ENCODE measurements at regions not wholly inside any gene's neighbourhood (a gene's known extent, or its start where the extent isn't known, plus 50 kb on each side); places are given as distances from the start of the nearest gene placed in this dataset.
A peak's percentile ranks its signal among the peaks of the same experiment; 100 is the strongest.
"Not testable (repeated sequence)": the region's sequence is repeated elsewhere in the genome, so short reads cannot be mapped to it uniquely, and the experiment has no call there.

DNA sequence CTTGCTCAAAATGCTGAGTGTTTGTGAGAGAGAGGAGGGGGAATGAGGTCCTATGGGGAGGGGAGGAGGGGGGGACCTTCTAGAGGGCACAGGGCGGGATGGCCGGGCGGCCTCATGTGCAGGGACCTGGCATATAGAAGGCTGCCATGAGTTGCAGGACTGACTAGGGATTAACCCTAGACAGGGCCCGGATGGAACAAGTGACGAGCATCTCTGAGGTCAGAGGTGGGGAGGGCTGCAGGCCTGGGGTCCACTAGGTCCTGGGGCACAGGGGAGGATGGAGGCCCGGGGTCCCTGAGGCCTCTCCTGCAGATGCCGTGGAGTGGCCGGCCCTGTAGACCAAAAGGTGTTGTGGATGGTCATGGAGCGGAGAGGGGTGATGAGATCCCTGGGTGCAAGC, 104.0 kb upstream of the EIF5 start:
- DNase-seq (ENCODE audit: low spot score in 2 of 2) (no peak), FAIRE-seq (no peak)

DNA sequence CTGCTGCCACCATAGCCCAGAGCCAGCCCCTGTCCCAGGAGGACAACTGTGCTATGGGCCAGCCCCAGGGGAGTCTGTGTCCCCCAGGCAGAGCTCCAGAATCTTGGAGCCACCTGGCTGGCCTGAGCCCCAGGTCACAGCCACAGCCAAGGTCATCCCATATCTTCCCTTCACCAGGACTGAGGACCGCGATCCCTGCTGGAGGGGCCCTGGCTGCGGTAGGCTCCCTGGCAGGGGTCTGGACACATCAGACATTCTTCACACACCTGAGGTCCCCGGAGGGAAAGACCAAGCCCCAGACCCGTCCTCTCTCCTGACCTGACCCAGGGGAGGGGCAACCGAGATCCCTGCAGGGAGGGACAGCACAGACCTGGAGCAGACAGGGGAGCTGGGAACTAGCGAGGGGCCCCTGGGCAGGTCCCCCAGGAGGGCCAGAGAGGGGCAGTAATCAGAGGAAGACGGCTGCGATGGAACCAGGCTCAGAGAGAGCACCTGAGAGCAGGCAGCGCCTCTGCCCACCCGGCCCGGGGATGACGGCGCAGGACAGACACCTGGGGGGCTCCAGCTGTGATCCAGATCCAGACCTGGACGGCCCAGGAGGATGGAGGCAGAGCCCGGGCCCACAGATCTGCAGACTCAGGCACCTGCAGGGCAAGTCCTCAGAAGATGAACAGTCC, 103.2 kb upstream of the EIF5 start:
- DNase-seq (ENCODE audit: low spot score in 2 of 2) (no peak), FAIRE-seq (no peak)

- FAIRE-seq (no peak), DNase-seq (ENCODE audit: low spot score in 2 of 2) (no peak)
These were observed 102.5 kb upstream of the EIF5 start for GRCh38 chr14:103231376-103232019.

DNA sequence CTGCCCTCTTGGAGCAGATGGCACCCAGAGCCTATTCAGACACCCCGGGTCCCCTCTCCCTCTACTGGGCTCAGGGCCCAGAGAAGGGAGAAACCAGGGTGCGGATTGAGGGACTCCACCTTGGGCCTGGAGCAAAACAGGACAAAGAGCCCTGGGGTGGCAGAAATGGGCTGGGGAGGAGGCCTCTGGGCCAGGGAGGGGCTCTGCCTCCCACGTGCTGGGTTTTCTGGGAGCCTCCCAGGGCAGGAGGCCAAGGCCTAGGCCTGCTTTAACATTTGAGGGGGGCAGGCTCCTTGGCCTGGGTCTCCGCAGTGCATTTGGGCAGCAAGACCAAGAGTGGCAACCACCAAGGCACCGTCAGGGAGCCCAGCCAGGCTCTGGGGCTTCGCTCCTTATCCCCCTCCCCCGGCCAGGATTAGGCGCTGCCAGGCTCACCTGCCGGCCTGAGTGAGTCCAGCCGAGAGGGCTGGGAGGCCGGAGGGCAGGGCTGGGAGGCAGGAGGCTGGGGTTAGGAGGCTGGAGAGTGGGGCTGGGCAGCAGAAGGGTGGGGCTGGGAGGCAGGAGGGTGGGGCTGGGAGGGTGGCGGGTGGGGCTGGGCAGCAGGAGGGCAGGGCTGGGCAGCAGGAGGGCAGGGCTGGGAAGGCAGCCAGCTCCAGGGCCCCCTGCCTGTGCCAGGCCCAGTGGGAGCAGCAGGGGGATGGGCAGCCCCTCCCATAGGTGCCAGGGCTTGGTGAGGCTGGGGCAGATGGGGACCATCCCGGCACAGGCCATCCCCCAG, 101.8 kb upstream of the EIF5 start:
- DNase-seq (ENCODE audit: low spot score in 2 of 2) = peak in 1 of 2 donors; percentile 4
- FAIRE-seq = no peak

DNA sequence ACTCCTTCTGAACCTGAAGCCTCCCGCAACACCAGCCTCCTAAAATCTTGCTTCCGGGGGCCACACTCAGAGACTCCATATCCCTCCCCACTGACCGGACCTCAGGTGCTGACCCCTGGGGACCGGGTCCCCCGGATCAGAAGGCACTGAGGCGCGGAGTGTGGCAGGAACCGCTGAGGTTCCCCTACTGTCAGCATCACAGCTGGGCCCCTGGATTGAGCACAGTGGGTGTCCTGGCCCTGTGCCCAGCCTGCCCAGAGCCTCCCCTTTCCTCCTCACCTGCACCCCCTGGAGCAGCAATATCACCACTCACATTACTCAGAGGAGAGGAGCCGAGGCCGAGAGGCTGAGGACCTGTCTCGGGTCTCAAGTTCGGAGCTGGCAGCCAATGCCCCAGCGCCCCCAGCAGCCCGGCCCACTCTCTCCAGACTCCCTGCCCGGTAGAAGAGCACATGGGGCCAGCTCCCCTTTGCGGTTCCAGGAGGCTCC, 101.2 kb upstream of the EIF5 start:
- DNase-seq (ENCODE audit: low spot score in 2 of 2) = no peak
- FAIRE-seq = no peak

DNA sequence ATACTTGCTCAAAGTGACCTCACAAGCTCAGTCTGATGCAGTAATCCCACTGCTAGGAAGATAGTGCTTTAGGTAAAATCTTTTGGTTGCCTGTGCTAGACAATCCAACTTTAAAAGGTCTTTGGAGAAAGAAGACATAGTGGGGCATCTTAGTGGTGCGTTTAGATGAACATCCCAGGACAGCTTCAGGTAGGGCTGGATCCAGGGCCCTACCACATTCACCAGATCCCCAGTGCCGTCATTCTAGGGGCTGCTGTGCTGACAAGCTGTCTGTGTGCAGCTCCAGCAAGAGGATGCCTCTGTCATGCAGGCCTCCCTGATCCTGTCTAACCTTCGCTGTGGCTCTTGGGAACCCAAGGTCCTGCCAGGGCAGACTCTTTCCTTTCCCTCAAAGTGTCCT, 100.7 kb upstream of the EIF5 start:
- FAIRE-seq (no peak), DNase-seq (ENCODE audit: low spot score in 2 of 2) (no peak)

- DNase-seq (ENCODE audit: low spot score in 2 of 2); FAIRE-seq: not testable (repeated sequence)
These were observed 99.2 kb upstream of the EIF5 start for GRCh38 chr14:103234826-103235225.

DNA sequence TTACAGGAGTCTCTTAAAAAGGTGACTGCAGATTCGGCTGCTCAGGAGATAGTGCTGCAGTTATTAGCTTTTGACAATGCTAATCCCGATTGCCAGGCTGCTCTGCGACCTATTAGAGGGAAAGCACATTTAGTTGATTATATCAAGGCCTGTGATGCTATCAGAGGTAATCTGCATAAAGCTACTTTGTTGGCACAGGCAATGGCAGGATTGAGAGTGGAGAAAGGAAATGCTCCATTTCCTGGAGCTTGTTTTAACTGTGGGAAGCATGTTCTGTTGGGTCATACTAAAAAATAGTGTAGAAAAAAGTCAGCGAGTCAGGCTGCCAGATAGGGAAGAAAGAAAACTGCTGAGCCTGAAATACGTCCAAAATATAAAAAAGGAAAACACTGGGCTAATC, 98.5 kb upstream of the EIF5 start:
- DNase-seq (ENCODE audit: low spot score in 2 of 2); FAIRE-seq: not testable (repeated sequence)

DNA sequence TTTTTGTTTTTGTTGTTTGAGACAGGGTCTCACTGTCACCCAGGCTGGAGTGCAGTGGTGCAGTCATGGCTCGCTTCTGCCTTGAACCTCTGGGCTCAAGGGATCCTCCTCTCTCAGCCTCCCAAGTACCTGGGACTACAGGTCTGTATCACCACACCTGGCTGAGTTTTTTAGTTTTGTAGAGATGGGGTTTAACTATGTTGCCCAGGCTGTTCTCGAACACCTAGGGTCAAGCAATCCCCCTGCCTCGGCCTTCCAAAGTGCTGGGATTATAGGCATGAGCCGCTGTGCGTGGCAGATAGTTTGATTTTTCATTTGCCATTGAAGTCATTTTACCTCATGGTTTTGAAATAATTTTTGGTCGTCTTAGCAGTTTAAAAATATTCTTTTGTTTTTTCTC, 94.3 kb upstream of the EIF5 start:
- no peak for FAIRE-seq
- no peak for DNase-seq (ENCODE audit: low spot score in 2 of 2)

DNA sequence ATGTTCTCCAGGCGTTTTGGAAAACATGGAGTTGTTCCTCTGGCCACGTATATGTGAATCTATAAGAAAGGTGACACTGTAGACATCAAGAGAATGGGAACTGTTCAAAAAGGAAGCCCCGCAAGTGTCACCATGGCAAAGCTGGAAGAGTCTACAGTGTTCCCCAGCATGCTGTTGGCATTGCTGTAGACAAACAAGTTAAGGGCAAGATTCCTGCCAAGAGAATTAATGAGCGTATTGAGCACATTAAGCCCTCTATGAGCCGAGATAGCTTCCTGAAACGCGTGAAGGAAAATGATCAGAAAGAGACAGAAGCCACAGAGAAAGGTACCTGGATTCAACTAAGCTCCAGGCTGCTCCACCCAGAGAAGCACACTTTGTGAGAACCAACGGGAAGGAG, 92.5 kb upstream of the EIF5 start:
- DNase-seq (ENCODE audit: low spot score in 2 of 2) = no peak
- FAIRE-seq = no peak

GRCh38 chr14:103243764-103244737, 90.0 kb upstream of the EIF5 start:
- DNase-seq (ENCODE audit: low spot score in 2 of 2) (no peak), FAIRE-seq (no peak)

- not testable (repeated sequence) for DNase-seq (ENCODE audit: low spot score in 2 of 2); FAIRE-seq
These were observed 88.4 kb upstream of the EIF5 start for GRCh38 chr14:103245624-103246031.

- no peak for FAIRE-seq
- DNase-seq (ENCODE audit: low spot score in 2 of 2) = no peak
These were observed 88.0 kb upstream of the EIF5 start for GRCh38 chr14:103246070-103246469.

DNA sequence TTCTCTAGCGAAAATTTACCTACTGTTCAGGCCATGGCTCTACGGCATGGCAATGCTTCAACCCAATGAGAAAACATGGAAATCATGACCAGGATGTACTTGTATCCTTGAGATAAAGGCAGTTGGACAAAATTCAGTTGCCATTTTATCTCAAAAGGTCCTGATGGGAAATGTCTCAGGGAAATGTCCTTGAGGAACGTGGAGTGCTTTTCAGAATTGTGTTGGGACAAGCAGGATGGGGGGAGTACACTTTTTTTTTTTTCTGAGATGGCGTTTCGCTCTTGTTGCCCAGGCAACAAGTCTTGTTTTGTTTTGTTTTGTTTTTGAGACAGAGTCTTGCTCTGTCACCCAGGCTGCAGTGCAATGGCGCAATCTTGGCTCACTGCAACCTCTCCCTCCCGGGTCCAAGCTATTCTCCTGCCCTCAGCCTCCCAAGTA, 86.8 kb upstream of the EIF5 start:
- DNase-seq (ENCODE audit: low spot score in 2 of 2) (no peak), FAIRE-seq (no peak)

- no peak for FAIRE-seq
- no peak for DNase-seq (ENCODE audit: low spot score in 2 of 2)
These were observed 83.9 kb upstream of the EIF5 start for GRCh38 chr14:103250181-103250580.

- FAIRE-seq (no peak), DNase-seq (ENCODE audit: low spot score in 2 of 2) (no peak)
These were observed 83.2 kb upstream of the EIF5 start for GRCh38 chr14:103250874-103251273.

- DNase-seq (ENCODE audit: low spot score in 2 of 2) (no peak), FAIRE-seq (no peak)
These were observed 78.5 kb upstream of the EIF5 start for GRCh38 chr14:103255555-103255954.

GRCh38 chr14:103256406-103256805, 77.6 kb upstream of the EIF5 start:
- DNase-seq (ENCODE audit: low spot score in 2 of 2) (no peak), FAIRE-seq (no peak)

DNA sequence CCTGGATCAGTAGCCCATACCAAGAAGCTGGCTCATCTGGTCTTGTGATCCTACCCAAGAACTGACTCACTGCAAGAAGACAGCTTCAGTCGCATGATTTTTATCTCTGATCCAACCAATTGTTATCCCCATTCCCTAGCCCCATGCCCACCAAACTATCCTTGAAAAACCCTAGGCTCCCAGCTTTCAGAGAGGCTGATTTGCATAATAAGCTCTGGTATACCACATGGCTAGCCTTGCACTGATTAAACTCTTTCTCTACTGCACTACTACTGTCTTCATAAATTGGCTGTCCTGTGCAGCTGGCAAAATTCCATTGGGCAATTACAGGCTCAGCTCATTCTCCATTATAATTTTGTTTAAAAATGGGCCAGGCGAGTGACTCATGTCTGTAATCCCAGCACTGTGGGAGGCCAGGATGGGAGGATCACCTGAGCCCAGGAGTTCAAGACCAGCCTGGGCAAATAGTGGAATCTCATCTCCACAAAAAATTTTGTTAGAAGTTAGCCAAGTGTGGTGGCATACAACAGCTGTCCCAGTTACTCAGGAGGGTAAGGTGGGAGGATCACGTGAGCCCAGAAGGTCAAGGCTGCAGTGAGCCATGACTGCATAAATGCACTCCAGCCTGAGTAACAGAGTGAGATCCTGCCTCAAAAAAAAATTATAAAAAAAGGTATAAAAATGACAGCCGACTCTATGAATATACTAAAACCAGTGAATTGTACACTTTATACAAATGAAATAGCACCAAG, 76.7 kb upstream of the EIF5 start:
- no peak for DNase-seq (ENCODE audit: low spot score in 2 of 2)
- no peak for FAIRE-seq
